Neural cell (in vitro differentiated cells): ENCODE measurements at regions not wholly inside any gene's neighbourhood (a gene's known extent, or its start where the extent isn't known, plus 50 kb on each side); places are given as distances from the start of the nearest gene placed in this dataset.

Source experiments
- H2AFZ ChIP-seq: fragments of 200-600, 300-800 bp; sonication (generic), shearing (Covaris generic); 2 replicates; pipeline ENCODE4 v1.6.0; 2014; ENCODE audit warnings: low read depth, mild to moderate bottlenecking, antibody characterized with exemption, low read length, moderate library complexity
- H3F3A ChIP-seq: fragments of 200-600 bp; shearing (Covaris generic); 2 replicates; pipeline ENCODE4 v1.6.1; 2016; ENCODE audit warnings: mild to moderate bottlenecking, moderate library complexity, mixed read lengths, antibody characterized with exemption, low read length; ENCODE audit not compliant: insufficient read depth, poor library complexity, severe bottlenecking
- H3K27ac ChIP-seq: fragments of 200-600, 300-800 bp; sonication (generic), shearing (Covaris generic); 2 replicates; pipeline ENCODE4 v1.5.1; 2014; ENCODE audit warnings: mild to moderate bottlenecking, low read length, moderate library complexity
- H3K27me3 ChIP-seq: fragments of 300-800, 200-600 bp; sonication (generic), shearing (Covaris generic); 2 replicates; pipeline ENCODE4 v1.6.0; 2014; ENCODE audit warnings: mild to moderate bottlenecking, low read depth, low read length, moderate library complexity; ENCODE audit not compliant: insufficient read depth
- H3K36me3 ChIP-seq: fragments of 300-800, 200-600 bp; sonication (generic), shearing (Covaris generic); 2 replicates; pipeline ENCODE4 v1.5.1; 2014; ENCODE audit warnings: mild to moderate bottlenecking, antibody characterized with exemption, low read length, moderate library complexity; ENCODE audit not compliant: insufficient read depth
- H3K4me2 ChIP-seq: fragments of 300-800, 200-600 bp; sonication (generic), shearing (Covaris generic); 2 replicates; pipeline ENCODE4 v1.6.0; 2014; ENCODE audit warnings: mild to moderate bottlenecking, low read length
- H3K4me3 ChIP-seq: fragments of 300-800, 200-600 bp; sonication (generic), shearing (Covaris generic); 2 replicates; pipeline ENCODE4 v1.5.1; 2014; ENCODE audit warnings: mild to moderate bottlenecking, low read length, moderate library complexity
- H3K79me2 ChIP-seq: fragments of 200-600 bp; shearing (Covaris generic); replicated peaks from 2 replicates; pipeline ENCODE4 v1.6.0; 2014; ENCODE audit warnings: mild to moderate bottlenecking, low read length, moderate library complexity; ENCODE audit not compliant: insufficient read depth
- H3K9ac ChIP-seq: fragments of 300-800, 200-600 bp; sonication (generic), shearing (Covaris generic); 2 replicates; pipeline ENCODE4 v1.6.1; 2016; ENCODE audit warnings: mild to moderate bottlenecking, low read length, mixed read lengths
- H3K9me2 ChIP-seq: fragments of 200-600 bp; shearing (Covaris generic); 2 replicates; pipeline ENCODE4 v1.6.1; 2016; ENCODE audit warnings: mild to moderate bottlenecking, low read length, mixed read lengths; ENCODE audit not compliant: insufficient read depth
- H3K9me3 ChIP-seq: fragments of 200-600, 300-800 bp; sonication (generic), shearing (Covaris generic); 2 replicates; pipeline ENCODE4 v1.6.1; 2016; ENCODE audit warnings: mild to moderate bottlenecking, mixed run types, low read length, moderate library complexity, mixed read lengths
- H4K20me1 ChIP-seq: fragments of 200-600 bp; shearing (Covaris generic); 2 replicates; pipeline ENCODE4 v1.6.1; 2016; ENCODE audit warnings: mild to moderate bottlenecking, mixed run types; ENCODE audit not compliant: insufficient read depth
- EP300 ChIP-seq: fragments of 450-650 bp; conservative IDR thresholded peaks from 2 replicates; pipeline ENCODE4 v1.6.1; 2014; ENCODE audit warnings: antibody characterized with exemption, mild to moderate bottlenecking, moderate library complexity; ENCODE audit not compliant: poor library complexity, severe bottlenecking
- EZH2 ChIP-seq: fragments of 200-600, 300-800 bp; shearing (Covaris generic), sonication (generic); IDR thresholded peaks from 2 replicates; pipeline ENCODE4 v1.6.1; 2014; ENCODE audit warnings: antibody characterized with exemption, low read length, borderline replicate concordance, mild to moderate bottlenecking; ENCODE audit not compliant: insufficient read depth, poor library complexity, severe bottlenecking
- MXI1 ChIP-seq: fragments of 450-650 bp; conservative IDR thresholded peaks from 2 replicates; pipeline ENCODE4 v1.6.1; 2014; ENCODE audit warnings: antibody characterized with exemption, mild to moderate bottlenecking; ENCODE audit not compliant: poor library complexity, severe bottlenecking
- POLR2AphosphoS5 ChIP-seq: IDR thresholded peaks from 2 replicates; pipeline ENCODE4 v1.6.1; 2012
- RAD21 ChIP-seq: fragments of 450-650 bp; conservative IDR thresholded peaks from 2 replicates; pipeline ENCODE4 v1.6.1; 2014; ENCODE audit warnings: antibody characterized with exemption, mild to moderate bottlenecking, moderate library complexity
- SMC3 ChIP-seq: fragments of 450-650 bp; conservative IDR thresholded peaks from 2 replicates; pipeline ENCODE4 v1.6.1; 2014; ENCODE audit warnings: antibody characterized with exemption, mild to moderate bottlenecking, moderate library complexity; ENCODE audit not compliant: poor library complexity
- TAF1 ChIP-seq: IDR thresholded peaks from 2 replicates; pipeline ENCODE4 v1.6.1; 2012; ENCODE audit warnings: low read depth
- TF ChIP-seq, protein P1 (sequence below): IDR thresholded peaks from 2 replicates; pipeline ENCODE4 v1.6.1; 2012; ENCODE audit warnings: borderline replicate concordance
- TF ChIP-seq, protein P2 (sequence below): fragments of 450-650 bp; IDR thresholded peaks from 2 replicates; pipeline ENCODE4 v1.5.1; 2014; ENCODE audit warnings: antibody characterized with exemption, mild to moderate bottlenecking, moderate library complexity; ENCODE audit not compliant: poor library complexity, severe bottlenecking

DNA sequence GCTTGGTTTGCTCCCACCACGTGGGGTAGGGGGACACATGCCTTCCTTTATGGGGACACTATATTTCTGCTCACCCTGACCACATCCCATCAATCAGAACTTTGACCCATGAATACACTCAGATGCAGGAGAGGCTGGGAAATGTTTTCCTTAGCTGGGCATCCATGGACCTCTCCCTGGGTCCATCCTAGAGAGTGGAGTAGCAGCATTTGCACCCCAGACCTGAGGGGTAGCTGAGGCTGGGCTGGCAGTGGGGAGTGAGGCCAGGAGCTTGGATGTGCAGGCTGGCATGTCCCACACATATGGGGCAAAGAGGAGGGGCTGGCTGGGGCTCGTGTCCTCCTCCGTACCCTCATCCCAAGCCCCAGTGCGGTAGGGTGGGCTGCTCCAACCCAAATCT lies 152.8 kb downstream of the TM9SF2 start:
- Histone ChIP-seq H3K27me3 (peaks cover 3% of the 10 kb centered on the region), H3K79me2 (peaks cover 5% of the 10 kb centered on the region), H4K20me1 (no peaks in the 10 kb centered on the region), H3K9me3 (no peaks in the 10 kb centered on the region), H3K4me2 (no peak overlapping the region), H3K9ac (no peak overlapping the region), H3K36me3 (no peaks in the 10 kb centered on the region), H3K4me3 (no peak overlapping the region), H3K27ac (no peak overlapping the region), H3K9me2 (no peaks in the 10 kb centered on the region), H3F3A (no peaks in the 10 kb centered on the region), H2AFZ (no peak overlapping the region)
- TF ChIP-seq EZH2 (no peak), EP300 (no peak), POLR2AphosphoS5 (no peak), TAF1 (no peak), MXI1 (no peak), SMC3 (no peak), RAD21 (no peak)
- TF ChIP-seq, protein P1, sequence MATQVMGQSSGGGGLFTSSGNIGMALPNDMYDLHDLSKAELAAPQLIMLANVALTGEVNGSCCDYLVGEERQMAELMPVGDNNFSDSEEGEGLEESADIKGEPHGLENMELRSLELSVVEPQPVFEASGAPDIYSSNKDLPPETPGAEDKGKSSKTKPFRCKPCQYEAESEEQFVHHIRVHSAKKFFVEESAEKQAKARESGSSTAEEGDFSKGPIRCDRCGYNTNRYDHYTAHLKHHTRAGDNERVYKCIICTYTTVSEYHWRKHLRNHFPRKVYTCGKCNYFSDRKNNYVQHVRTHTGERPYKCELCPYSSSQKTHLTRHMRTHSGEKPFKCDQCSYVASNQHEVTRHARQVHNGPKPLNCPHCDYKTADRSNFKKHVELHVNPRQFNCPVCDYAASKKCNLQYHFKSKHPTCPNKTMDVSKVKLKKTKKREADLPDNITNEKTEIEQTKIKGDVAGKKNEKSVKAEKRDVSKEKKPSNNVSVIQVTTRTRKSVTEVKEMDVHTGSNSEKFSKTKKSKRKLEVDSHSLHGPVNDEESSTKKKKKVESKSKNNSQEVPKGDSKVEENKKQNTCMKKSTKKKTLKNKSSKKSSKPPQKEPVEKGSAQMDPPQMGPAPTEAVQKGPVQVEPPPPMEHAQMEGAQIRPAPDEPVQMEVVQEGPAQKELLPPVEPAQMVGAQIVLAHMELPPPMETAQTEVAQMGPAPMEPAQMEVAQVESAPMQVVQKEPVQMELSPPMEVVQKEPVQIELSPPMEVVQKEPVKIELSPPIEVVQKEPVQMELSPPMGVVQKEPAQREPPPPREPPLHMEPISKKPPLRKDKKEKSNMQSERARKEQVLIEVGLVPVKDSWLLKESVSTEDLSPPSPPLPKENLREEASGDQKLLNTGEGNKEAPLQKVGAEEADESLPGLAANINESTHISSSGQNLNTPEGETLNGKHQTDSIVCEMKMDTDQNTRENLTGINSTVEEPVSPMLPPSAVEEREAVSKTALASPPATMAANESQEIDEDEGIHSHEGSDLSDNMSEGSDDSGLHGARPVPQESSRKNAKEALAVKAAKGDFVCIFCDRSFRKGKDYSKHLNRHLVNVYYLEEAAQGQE, result no peak
- TF ChIP-seq, protein P2, sequence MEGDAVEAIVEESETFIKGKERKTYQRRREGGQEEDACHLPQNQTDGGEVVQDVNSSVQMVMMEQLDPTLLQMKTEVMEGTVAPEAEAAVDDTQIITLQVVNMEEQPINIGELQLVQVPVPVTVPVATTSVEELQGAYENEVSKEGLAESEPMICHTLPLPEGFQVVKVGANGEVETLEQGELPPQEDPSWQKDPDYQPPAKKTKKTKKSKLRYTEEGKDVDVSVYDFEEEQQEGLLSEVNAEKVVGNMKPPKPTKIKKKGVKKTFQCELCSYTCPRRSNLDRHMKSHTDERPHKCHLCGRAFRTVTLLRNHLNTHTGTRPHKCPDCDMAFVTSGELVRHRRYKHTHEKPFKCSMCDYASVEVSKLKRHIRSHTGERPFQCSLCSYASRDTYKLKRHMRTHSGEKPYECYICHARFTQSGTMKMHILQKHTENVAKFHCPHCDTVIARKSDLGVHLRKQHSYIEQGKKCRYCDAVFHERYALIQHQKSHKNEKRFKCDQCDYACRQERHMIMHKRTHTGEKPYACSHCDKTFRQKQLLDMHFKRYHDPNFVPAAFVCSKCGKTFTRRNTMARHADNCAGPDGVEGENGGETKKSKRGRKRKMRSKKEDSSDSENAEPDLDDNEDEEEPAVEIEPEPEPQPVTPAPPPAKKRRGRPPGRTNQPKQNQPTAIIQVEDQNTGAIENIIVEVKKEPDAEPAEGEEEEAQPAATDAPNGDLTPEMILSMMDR, result no peak

DNA sequence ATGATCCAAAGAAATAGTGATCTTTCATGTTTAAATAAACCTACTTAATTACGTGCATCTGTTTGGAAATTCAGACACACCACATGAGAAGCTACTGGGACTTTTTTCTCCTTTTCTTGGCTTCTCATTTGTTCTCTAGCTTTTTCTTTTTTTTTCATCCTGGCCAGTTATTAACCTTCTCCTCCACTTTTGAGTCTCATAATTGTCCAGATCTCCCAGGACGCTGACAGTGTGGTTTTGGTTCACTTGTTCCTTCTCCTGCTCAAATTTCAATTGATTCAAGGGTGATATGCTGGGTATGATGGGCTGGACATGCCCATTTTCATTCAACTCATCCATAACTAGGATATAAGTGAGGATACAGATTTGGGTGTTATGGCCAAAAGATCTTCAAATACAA lies 152.3 kb downstream of the TM9SF2 start:
- Histone ChIP-seq H3K27ac (no peak overlapping the region), H3K9me3 (no peaks in the 10 kb centered on the region), H3K9ac (no peak overlapping the region), H3K79me2 (peaks cover 5% of the 10 kb centered on the region), H3K4me2 (no peak overlapping the region), H3K4me3 (no peak overlapping the region), H3F3A (no peaks in the 10 kb centered on the region), H3K27me3 (peaks cover 3% of the 10 kb centered on the region), H2AFZ (no peak overlapping the region), H3K9me2 (no peaks in the 10 kb centered on the region), H3K36me3 (no peaks in the 10 kb centered on the region), H4K20me1 (no peaks in the 10 kb centered on the region)
- TF ChIP-seq RAD21 (no peak), TAF1 (no peak)

DNA sequence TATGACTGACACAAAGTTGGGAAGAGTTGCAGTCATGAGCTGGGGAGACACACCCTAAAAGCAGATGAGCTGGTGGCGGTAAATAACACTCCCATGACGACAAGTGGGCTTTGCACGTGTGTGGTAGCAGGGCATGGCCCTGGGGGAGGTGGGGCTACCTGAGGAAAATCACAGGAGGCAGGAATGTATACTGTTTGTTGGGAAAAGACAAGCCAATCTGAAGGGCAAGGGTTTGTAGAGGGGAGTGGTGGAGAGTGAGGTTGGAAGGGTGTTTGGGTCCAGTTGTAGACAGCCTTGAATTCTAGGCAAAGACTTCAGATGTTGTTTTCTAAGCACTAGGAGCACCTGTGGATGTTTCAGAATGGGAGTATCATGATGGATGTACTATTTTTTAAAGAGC lies 151.6 kb downstream of the TM9SF2 start:
- Histone ChIP-seq H3K9me2 (no peaks in the 10 kb centered on the region), H3K79me2 (peaks cover 5% of the 10 kb centered on the region), H3K27ac (no peak overlapping the region), H3K4me2 (no peak overlapping the region), H2AFZ (no peak overlapping the region), H3K36me3 (no peaks in the 10 kb centered on the region), H3K9ac (no peak overlapping the region), H3K9me3 (no peaks in the 10 kb centered on the region), H3K4me3 (no peak overlapping the region), H3F3A (no peaks in the 10 kb centered on the region), H4K20me1 (no peaks in the 10 kb centered on the region), H3K27me3 (no peaks in the 10 kb centered on the region)
- no peak for TF ChIP-seq POLR2AphosphoS5
- TF ChIP-seq EP300, result no peak
- TF ChIP-seq MXI1, result no peak
- TF ChIP-seq RAD21, result no peak
- TF ChIP-seq TAF1, result no peak
